Stimulated activated CD4-positive, alpha-beta T cell treated with anti-CD3 and anti-CD28 coated beads, Interleukin-2, amount 100 ng/mL, for 48 hours (primary cell): ENCODE measurements at regions not wholly inside any gene's neighbourhood (a gene's known extent, or its start where the extent isn't known, plus 50 kb on each side); places are given as distances from the start of the nearest gene placed in this dataset.

Source experiments
- DNase-seq, 2 donors: peaks; one replicate each; pipeline ENCODE4 v3.0.0-alpha.2; 2020

- no peak for DNase-seq
Measured at GRCh38 chr15:46753946-46754345, 963.4 kb upstream of the SEMA6D start.

GRCh38 chr15:46763091-46763490 is 954.2 kb upstream of the SEMA6D start:
- DNase-seq = no peak

GRCh38 chr15:46764851-46765250 is 952.5 kb upstream of the SEMA6D start:
- no peak for DNase-seq

- DNase-seq = no peak
Measured at GRCh38 chr15:46766021-46766420, 951.3 kb upstream of the SEMA6D start.

GRCh38 chr15:46768287-46768686 is 949.0 kb upstream of the SEMA6D start:
- DNase-seq = no peak

- no peak for DNase-seq
Measured at GRCh38 chr15:46773016-46773415, 944.3 kb upstream of the SEMA6D start.

- no peak for DNase-seq
Measured at GRCh38 chr15:46778876-46779275, 938.4 kb upstream of the SEMA6D start.

- no peak for DNase-seq
Measured at GRCh38 chr15:46786590-46787285, 930.6 kb upstream of the SEMA6D start.

GRCh38 chr15:46795685-46796084 is 921.6 kb upstream of the SEMA6D start:
- DNase-seq = no peak

- DNase-seq = no peak
Measured at GRCh38 chr15:46808834-46809233, 908.5 kb upstream of the SEMA6D start.

- DNase-seq = no peak
Measured at GRCh38 chr15:46815240-46815639, 902.1 kb upstream of the SEMA6D start.

GRCh38 chr15:46815765-46816164 is 901.5 kb upstream of the SEMA6D start:
- DNase-seq = no peak

GRCh38 chr15:46848704-46849103 is 868.6 kb upstream of the SEMA6D start:
- DNase-seq = no peak

GRCh38 chr15:46853600-46853999 is 863.7 kb upstream of the SEMA6D start:
- DNase-seq = no peak

GRCh38 chr15:46854564-46854963 is 862.7 kb upstream of the SEMA6D start:
- no peak for DNase-seq

GRCh38 chr15:46855388-46855787 is 861.9 kb upstream of the SEMA6D start:
- DNase-seq = no peak

- DNase-seq = no peak
Measured at GRCh38 chr15:46856839-46857502, 860.3 kb upstream of the SEMA6D start.

GRCh38 chr15:46858150-46858549 is 859.2 kb upstream of the SEMA6D start:
- DNase-seq = no peak

- DNase-seq = no peak
Measured at GRCh38 chr15:46861796-46862195, 855.5 kb upstream of the SEMA6D start.

GRCh38 chr15:46865155-46865554 is 852.1 kb upstream of the SEMA6D start:
- DNase-seq = no peak

- no peak for DNase-seq
Measured at GRCh38 chr15:46872286-46872980, 844.9 kb upstream of the SEMA6D start.

GRCh38 chr15:46872981-46873330 is 844.3 kb upstream of the SEMA6D start:
- no peak for DNase-seq

- no peak for DNase-seq
Measured at GRCh38 chr15:46879032-46879770, 838.1 kb upstream of the SEMA6D start.

GRCh38 chr15:46880791-46881190 is 836.5 kb upstream of the SEMA6D start:
- no peak for DNase-seq
